Keratinocyte (primary cell): ENCODE measurements at regions not wholly inside any gene's neighbourhood (a gene's known extent, or its start where the extent isn't known, plus 50 kb on each side); places are given as distances from the start of the nearest gene placed in this dataset.

Experiments used
- DNase-seq: peaks from one replicate; pipeline ENCODE4 v3.0.0-alpha.2; 2011; ENCODE audit warnings: low read depth, missing footprints, low spot score
- FAIRE-seq: peaks from 2 replicates; lab custom pipeline; 2011; peaks lifted over from hg19 to GRCh38; lab: Jason Lieb, UNC
- H2AFZ ChIP-seq: 2 replicates; pipeline ENCODE4 v1.6.0; 2012; ENCODE audit warnings: low read length, control low read depth, inconsistent platforms; ENCODE audit not compliant: control insufficient read depth
- H3K27ac ChIP-seq: 2 replicates; pipeline ENCODE4 v1.5.1; 2011; ENCODE audit warnings: low read length; ENCODE audit not compliant: control insufficient read depth, insufficient read depth
- H3K27me3 ChIP-seq: 3 replicates; pipeline ENCODE4 v1.6.0; 2011; ENCODE audit warnings: low read length; ENCODE audit not compliant: control insufficient read depth, insufficient read depth; ENCODE audit errors: extremely low read depth
- H3K36me3 ChIP-seq, 2 experiments: 2 replicates in 1 of 2; 3 replicates in 1 of 2; pipeline ENCODE4 v1.5.1; 2011; ENCODE audit warnings: low read length in 2 of 2, mild to moderate bottlenecking in 1 of 2; ENCODE audit not compliant: control insufficient read depth in 2 of 2, insufficient read depth in 2 of 2; ENCODE audit errors: extremely low read depth in 1 of 2
- H3K4me1 ChIP-seq: 3 replicates; pipeline ENCODE4 v1.5.1; 2011; ENCODE audit warnings: low read length; ENCODE audit not compliant: control insufficient read depth, insufficient read depth; ENCODE audit errors: extremely low read depth
- H3K4me2 ChIP-seq: 3 replicates; pipeline ENCODE4 v1.6.0; 2011; ENCODE audit warnings: low read depth, low read length; ENCODE audit not compliant: control insufficient read depth, insufficient read depth; ENCODE audit errors: extremely low read depth
- H3K4me3 ChIP-seq, 3 experiments: fragments of 200-600 bp in 1 of 3; sonication (generic) in 1 of 3; 2 replicates in 2 of 3; 3 replicates in 1 of 3; pipeline ENCODE4 v1.5.1; 2011 to 2016; ENCODE audit warnings: low read length in 3 of 3, mild to moderate bottlenecking in 3 of 3, control low read depth in 2 of 3, inconsistent platforms in 1 of 3, low read depth in 1 of 3, mixed read lengths in 1 of 3, mixed run types in 1 of 3, moderate library complexity in 1 of 3; ENCODE audit not compliant: control insufficient read depth in 2 of 3, insufficient read depth in 2 of 3; ENCODE audit errors: extremely low read depth in 1 of 3
- H3K79me2 ChIP-seq: 2 replicates; pipeline ENCODE4 v1.6.0; 2012; ENCODE audit warnings: low read length; ENCODE audit not compliant: control insufficient read depth, insufficient read depth
- H3K9ac ChIP-seq: 3 replicates; pipeline ENCODE4 v1.6.0; 2011; ENCODE audit warnings: low read length; ENCODE audit not compliant: control insufficient read depth, insufficient read depth; ENCODE audit errors: extremely low read depth
- H3K9me1 ChIP-seq: 3 replicates; pipeline ENCODE4 v1.6.0; 2011; ENCODE audit warnings: low read length; ENCODE audit not compliant: control insufficient read depth, insufficient read depth; ENCODE audit errors: extremely low read depth
- H3K9me3 ChIP-seq: 2 replicates; pipeline ENCODE4 v1.5.1; 2012; ENCODE audit warnings: low read depth, low read length; ENCODE audit not compliant: control insufficient read depth
- H4K20me1 ChIP-seq: 3 replicates; pipeline ENCODE4 v1.6.0; 2011; ENCODE audit warnings: low read length; ENCODE audit not compliant: control insufficient read depth, insufficient read depth; ENCODE audit errors: extremely low read depth
- EZH2 ChIP-seq: IDR thresholded peaks from one replicate; pipeline ENCODE4 v1.6.1; 2012; ENCODE audit warnings: inconsistent platforms, mild to moderate bottlenecking, low read length, moderate library complexity
- dilution Hi-C: fragments of 300-500 bp; cut with MboI; formaldehyde crosslinking; loops from one replicate; pipeline ENCODE4 v1.7.0; 2020; ENCODE audit warnings: low sequenced_read_pairs; ENCODE audit not compliant: extremely low pct_ligation_motif_present
- TF ChIP-seq, protein P1 (sequence below), 3 experiments: IDR thresholded peaks in 1 of 3; conservative IDR thresholded peaks in 1 of 3; optimal IDR thresholded peaks in 1 of 3; 2 replicates in 2 of 3; 3 replicates in 1 of 3; pipeline versions ENCODE3 to v1.5.1; 2011; ENCODE audit warnings: low read length in 3 of 3, mild to moderate bottlenecking in 3 of 3, moderate library complexity in 2 of 3, control low read depth in 1 of 3, inconsistent platforms in 1 of 3; ENCODE audit not compliant: insufficient read depth in 2 of 3; ENCODE audit errors: extremely low read depth in 1 of 3

DNA sequence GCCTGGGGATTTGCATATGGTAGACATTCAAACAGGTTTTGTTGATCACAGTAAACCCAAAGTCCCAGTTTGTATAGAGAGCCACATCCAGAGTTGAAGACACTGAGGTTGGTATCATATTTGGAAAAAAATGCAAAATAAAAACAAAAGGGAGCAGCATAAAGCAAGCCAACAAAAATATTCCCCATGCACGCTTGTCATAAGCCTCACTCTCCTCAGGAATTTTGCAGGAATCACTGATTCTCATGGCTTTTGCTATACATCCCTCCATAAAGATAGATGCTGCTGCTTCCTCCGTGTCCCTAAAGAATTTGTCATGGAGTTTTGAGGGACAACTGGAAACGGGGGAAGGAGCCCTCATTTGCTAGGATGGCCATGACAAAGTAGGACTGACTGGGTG is 108.8 kb upstream of the TCF4 start:
- dilution Hi-C loops: no loop called here
- no peaks in the 10 kb centered on the region for H4K20me1 ChIP-seq
- no peak overlapping the region for H3K27ac ChIP-seq
- H3K36me3 ChIP-seq: no peaks in the 10 kb centered on the region
- H2AFZ ChIP-seq: no peak overlapping the region
- H3K4me1 ChIP-seq: no peaks in the 10 kb centered on the region
- H3K4me2 ChIP-seq: no peak overlapping the region
- no peaks in the 10 kb centered on the region for H3K9me3 ChIP-seq
- TF ChIP-seq, protein P1, sequence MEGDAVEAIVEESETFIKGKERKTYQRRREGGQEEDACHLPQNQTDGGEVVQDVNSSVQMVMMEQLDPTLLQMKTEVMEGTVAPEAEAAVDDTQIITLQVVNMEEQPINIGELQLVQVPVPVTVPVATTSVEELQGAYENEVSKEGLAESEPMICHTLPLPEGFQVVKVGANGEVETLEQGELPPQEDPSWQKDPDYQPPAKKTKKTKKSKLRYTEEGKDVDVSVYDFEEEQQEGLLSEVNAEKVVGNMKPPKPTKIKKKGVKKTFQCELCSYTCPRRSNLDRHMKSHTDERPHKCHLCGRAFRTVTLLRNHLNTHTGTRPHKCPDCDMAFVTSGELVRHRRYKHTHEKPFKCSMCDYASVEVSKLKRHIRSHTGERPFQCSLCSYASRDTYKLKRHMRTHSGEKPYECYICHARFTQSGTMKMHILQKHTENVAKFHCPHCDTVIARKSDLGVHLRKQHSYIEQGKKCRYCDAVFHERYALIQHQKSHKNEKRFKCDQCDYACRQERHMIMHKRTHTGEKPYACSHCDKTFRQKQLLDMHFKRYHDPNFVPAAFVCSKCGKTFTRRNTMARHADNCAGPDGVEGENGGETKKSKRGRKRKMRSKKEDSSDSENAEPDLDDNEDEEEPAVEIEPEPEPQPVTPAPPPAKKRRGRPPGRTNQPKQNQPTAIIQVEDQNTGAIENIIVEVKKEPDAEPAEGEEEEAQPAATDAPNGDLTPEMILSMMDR (optimal IDR thresholded peaks at IDR 0.05 in 1 of 3, IDR thresholded peaks at IDR 0.05 in 1 of 3, conservative IDR thresholded peaks at IDR 0.05 in 1 of 3; ENCODE audit: extremely low read depth in 1 of 3, insufficient read depth in 2 of 3, low read length in 3 of 3): no peak
- TF ChIP-seq EZH2: no peak
- H3K79me2 ChIP-seq: no peaks in the 10 kb centered on the region
- H3K9me1 ChIP-seq: no peaks in the 10 kb centered on the region
- no peak overlapping the region for H3K4me3 ChIP-seq
- DNase-seq (no peak), FAIRE-seq (no peak)
- H3K27me3 ChIP-seq: no peaks in the 10 kb centered on the region
- H3K9ac ChIP-seq: no peak overlapping the region

- DNase-seq: no peak
- H3K79me2 ChIP-seq: no peaks in the 10 kb centered on the region
- TF ChIP-seq EZH2: no peak
- TF ChIP-seq, protein P1 (optimal IDR thresholded peaks at IDR 0.05 in 1 of 3, IDR thresholded peaks at IDR 0.05 in 1 of 3, conservative IDR thresholded peaks at IDR 0.05 in 1 of 3; ENCODE audit: extremely low read depth in 1 of 3, insufficient read depth in 2 of 3, low read length in 3 of 3): no peak
- H3K9me1 ChIP-seq: no peaks in the 10 kb centered on the region
- H2AFZ ChIP-seq: no peak overlapping the region
- no peak overlapping the region for H3K4me2 ChIP-seq
- H3K27me3 ChIP-seq: no peaks in the 10 kb centered on the region
- no peak for FAIRE-seq
- H3K27ac ChIP-seq: no peak overlapping the region
- H3K9ac ChIP-seq: no peak overlapping the region
- no peaks in the 10 kb centered on the region for H3K9me3 ChIP-seq
- dilution Hi-C loops: no loop called here
- no peaks in the 10 kb centered on the region for H3K4me1 ChIP-seq
- no peak overlapping the region for H3K4me3 ChIP-seq
- no peaks in the 10 kb centered on the region for H3K36me3 ChIP-seq
- no peaks in the 10 kb centered on the region for H4K20me1 ChIP-seq
Measured at GRCh38 chr18:55695091-55695490, 107.1 kb upstream of the TCF4 start.
